Dedifferentiated amniotic fluid mesenchymal stem cell (primary cell): ENCODE measurements at regions not wholly inside any gene's neighbourhood (a gene's known extent, or its start where the extent isn't known, plus 50 kb on each side); places are given as distances from the start of the nearest gene placed in this dataset.

Experiments
- DNase-seq: peaks from one replicate; pipeline ENCODE4 v3.0.0-alpha.2; 2016; ENCODE audit errors: extremely low spot score

DNA sequence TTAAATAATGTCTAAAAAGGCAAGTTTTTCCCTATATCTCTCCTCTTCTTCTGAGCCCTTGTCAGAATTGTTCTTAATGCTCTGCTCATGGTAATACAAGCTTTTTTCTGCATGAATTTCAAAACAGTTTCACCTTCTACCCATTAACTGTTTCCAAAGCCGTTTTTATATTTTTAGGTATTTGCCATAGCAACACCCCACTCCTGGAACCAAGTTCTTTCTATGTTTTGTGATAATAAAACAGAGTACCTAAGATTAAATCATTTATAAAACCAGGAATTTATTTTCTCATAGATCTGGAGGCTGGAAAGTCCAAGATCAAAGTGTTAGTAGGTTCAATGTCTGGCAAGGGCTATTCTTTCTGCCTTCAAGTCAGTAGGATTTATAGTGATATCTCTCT lies 497.4 kb downstream of the ETS1 start:
- no peak for DNase-seq

DNA sequence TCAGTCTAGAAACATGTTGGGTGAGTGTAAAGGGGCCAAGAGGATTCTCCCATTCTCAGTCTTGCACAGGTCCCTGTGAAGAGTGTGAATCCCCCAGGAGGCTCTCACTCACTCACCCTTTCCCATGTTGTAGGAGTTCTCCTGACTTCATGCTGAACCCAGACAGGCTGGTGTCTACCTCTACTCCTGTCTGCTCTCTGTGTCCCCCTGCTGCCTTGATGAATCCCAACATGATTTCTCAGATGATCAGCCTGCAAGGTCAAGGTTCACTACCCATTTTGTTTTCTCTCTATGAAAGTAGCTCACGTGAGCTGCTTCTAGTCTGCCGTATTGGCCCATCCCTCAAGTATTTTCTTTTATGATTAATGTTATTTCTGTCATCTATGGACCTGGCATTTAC lies 500.6 kb downstream of the ETS1 start:
- DNase-seq, result no peak

DNA sequence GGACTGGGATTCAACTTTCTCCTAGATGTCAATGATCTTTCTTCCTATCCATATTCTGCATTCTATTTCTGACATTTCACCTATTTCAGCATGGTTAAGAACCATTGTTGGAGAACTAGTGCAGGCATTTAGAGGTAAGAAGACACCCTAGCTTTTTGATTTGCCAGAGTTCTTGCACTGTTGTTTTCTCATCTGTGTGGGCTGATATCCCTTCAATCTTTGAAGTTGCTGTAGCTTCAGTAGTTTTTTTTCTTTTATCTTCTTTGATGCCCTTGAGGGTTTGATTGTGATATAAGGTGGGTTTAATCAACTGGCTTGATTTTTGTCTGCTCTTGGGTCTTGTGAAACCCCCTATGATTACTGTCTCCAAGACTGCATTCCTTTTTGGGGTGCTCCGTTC lies 502.1 kb downstream of the ETS1 start:
- no peak for DNase-seq

DNA sequence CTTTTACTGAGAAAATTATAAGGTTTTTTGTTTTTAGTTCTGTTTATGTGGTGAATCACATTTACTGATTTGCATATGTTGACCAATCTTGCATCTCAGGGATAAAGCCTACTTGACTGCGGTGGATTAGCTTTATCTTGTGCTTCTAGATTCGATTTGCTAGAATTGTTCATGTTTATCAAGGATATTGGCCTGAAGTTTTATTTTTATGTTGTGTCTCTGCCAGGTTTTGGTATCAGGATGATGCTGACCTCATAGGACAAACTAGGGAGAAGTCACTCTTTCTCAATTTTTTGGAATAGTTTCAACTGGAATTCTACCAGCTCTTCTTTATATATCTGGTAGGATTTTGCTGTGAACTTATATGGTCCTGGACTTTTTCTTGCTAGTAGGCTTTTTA lies 504.8 kb downstream of the ETS1 start:
- DNase-seq, result no peak

DNA sequence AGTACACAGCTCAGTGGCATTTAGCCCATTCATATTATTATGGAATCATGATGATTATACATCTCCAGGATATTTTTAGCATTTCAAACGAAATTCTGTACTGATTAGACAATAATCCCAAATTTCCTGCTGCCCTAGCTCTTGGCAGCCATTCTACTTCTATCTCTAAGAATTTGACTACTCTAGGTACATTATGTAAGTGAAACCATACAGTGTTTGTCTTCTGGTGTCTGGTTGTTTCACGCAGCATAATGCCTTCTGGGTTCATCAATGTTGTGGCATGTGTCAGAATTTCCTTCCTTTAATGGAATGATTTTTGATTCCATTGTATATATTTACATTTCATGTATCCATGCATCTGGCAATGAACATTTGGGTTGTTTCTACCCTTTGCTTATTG lies 517.7 kb downstream of the ETS1 start:
- no peak for DNase-seq

DNA sequence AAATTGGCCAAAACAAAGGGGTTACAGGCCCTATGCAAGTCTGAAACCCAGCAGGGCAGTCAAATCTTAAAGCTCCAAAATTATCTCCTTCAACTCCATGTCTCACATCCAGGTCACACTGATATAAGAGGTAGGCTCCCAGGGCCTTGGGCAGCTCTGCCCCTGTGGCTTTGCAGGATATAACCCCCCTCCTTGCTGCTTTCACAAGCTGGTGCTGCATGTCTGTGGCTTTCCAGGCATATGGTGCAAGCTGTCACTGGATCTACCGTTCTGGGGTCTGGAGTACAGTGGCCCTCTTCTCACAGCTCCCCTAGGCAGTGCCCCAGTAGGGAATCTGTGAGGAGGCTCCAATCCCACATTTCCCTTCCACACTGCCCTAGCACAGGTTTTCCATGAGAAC lies 519.6 kb downstream of the ETS1 start:
- no peak for DNase-seq

DNA sequence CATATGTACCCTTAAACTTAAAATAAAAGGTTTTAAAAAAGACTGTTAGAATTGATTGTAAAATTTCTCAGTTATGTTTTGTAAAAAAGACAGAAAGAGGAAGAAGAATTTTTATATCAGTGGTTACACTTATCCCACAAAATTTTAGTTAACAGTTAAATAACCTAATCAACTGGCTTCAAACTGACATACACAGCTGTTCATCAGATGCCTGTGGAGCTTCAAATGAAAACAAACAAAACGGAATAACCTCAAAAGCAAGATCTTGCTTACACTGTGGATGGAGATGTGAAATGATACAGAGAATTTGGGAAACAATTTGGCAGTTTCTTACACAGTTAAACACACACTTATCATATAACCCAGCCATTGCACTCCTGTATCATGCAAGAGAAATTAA lies 521.0 kb downstream of the ETS1 start:
- DNase-seq, result no peak

DNA sequence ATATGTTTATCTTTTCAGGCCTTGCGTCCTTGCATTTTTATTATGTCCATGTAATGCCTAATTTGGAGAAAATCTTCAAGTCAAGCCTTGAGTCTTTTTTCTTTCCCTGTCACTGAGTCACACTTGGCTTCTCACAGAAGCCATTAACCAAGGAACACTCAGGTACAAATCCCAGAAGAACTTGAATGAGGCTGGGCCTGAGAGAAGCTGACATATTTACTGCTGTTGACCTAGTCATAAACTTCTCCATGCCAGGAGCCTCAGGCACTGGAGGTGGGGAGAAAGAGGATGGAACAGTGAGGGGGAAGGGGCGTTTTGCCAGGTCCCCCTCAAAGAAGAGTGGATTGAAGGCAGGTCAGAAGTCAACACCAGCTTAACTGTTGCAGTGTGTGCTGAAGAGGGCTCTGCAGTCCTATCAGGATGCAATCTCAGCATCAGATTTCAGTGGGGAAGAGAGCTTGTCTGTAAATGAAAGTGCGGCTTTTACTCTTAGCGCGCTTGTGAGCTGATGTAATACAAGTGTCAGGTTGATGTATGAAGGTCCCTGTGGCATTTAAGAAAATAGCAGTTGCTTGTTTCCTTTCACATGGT lies 526.0 kb downstream of the ETS1 start:
- DNase-seq, result no peak

DNA sequence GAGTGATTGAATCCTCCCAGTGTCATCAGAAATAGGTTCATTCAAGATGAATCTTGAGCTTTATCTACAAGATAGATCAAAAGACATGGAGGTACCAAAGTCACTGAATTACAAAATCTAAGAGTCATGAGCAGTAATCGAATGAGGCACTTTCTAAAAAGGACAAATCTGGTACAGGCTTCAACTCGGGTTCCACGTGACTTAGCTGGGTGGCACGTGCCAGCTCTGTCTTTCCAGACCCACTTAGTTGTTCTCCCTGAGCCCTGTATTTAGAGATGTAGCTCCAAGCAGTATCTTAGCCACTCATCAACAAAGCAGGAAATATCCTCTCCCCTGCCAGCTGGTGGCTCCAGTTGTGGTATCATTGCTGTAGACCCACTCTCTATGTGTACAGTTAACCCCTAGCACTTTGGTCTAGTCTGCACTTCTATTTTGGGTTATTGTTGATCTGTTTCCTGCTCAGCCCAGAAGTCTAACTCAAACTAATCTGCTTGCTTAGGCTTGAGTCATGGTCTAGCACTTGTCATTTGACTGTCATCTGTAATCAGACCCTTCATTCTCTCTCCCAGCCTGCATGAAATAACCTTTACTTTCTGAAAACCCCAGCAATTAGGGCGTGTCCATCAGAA lies 528.7 kb downstream of the ETS1 start:
- DNase-seq, result no peak

DNA sequence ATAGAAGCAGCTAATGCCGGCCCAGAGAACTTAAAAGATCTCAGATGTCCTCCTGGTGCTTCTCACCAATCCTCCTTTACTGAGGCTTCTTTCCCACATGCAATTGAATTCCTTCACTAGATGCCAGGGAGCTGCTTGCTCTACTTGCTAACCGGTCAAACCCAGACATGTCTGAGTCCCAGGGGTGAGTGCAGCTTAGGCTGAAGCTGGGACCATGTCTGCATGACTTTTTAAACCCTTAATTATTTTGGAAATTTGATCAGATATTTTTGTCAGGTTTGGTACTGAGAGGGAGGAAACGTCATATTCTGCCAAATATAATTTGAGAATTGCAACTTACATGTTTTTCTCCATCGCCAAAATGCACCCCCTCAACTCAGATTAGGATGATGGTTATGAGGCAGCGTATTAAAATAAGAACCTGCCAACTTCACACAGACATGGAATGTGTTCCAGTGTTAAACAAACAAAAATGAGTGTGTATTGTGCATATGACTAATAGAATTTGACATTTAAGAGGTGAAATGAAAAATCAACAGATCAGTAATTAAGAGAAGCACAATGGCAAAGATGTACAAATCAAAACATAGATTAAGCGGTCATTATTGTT lies 529.5 kb downstream of the ETS1 start:
- DNase-seq, result no peak

DNA sequence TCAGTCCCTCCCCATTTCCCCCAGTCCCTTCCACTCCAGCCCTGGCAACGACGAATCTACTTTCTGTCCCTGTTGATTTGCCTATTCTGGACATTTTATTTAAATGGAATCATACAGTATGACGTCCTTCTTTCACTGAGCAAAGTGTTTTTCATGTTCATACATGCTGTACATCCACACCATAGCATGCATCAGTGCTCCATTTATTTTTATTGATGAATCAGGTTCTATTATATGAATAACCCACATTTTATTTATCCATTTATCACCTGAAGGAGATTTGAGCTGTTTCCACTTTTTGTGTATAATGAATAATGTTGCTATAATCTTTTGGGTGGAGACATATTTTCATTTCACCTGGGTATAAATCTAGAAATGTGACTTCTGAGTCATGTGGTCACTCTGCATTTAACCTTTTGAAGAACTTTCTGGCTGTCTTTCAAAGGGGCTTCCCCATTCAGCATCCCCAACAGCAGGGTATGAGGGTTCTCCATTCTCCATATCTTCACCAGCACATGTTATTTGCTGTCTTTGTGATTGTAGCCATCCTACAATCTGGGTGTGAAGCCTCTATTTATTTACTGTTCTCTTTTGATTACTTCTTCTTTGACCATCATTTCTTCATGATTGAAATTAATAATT lies 531.7 kb downstream of the ETS1 start:
- DNase-seq, result no peak

DNA sequence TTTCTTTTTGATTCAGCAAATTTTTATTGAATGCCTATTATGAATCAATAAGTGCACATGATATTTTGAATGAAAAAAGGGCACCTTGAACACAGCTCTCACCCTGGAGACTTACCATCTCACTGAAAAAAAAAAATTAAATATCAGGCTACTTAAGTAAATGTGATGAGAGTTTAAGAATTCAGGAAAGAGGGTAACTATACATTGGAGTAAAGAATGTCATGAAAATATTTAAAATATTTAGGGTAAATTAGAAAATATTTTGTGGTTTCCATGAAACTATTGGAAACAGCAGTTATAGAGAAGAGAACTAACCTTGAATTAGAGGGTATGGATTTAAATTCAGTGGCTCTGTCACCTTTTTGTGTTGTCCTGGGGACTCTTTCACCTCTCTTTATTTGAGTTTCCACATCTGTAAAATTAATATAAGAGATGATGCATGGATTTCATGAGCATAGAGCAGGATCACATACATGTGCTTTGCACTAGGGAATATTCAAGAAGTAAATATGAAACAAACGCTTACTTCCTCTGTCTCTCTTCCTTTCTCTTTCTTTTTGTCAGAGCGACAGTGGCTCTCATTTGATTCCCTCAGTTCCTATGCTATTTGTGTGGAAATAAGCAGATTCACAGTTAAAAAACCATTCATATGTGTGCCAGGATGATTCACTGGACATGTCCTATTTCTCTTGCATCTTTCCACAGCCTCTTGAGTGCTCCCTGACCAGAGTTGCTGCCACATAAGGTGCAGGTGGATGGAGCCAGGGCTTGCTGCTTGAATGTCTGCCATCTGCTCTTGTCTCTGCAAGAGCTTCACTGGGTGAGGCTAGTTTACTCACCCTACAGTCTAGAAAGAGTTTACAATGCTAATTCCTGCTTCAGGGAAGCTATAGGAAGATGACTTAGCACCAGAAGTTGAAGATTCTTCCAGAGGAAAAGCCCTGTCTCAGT lies 533.1 kb downstream of the ETS1 start:
- DNase-seq, result no peak

DNA sequence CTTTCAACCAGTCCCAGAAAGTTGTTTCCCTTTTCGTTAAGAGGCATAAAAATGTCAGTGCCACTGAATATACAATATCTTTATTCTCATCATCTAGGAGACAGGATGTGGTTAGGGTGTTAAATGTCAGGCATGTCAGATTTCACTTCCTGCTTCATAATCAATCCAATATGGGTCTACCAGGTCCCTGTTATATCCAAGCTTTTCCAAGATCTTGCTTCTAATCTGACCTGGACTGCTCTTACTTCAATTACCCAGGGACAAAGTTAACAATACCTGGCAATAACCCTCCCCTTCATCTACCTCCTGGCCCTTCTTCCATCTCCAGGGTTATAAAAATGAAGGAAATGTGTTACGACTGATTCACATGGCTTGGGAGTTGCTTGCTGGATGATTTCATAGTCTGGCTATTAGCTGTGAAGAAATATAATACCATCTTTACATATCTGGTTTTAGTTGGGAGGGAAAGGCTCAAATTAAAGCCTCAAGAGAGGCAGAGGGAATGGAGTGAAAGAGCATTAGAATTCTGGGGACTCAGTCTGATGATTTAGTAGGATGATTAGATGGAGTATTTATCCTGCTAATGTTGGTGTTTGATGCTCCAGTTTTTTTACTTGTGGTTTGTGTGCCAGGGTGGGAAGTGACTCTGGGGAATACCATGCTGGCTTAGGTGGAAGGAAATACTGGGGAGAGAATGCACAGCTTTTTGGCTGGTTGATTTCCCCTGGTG lies 534.3 kb downstream of the ETS1 start:
- peak; percentile 58 for DNase-seq

DNA sequence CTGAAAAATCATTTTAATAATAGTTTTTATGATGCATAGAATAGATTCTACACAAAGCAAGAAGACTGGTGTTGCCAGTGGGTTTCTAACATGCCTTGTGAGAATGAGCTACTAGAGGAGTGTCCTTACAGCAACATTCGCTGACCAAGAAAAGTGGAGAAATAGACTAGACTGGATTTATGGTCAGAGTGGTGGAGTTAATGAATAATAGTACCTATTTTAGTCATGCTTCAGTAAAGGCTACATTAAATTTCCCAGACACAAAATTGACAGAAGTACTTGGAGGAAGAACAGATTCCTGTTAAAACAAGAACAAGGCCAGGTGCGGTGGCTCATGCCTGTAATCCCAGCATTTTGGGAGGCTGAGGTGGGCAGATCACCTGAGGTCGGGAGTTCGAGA lies 539.2 kb downstream of the ETS1 start:
- no peak for DNase-seq

DNA sequence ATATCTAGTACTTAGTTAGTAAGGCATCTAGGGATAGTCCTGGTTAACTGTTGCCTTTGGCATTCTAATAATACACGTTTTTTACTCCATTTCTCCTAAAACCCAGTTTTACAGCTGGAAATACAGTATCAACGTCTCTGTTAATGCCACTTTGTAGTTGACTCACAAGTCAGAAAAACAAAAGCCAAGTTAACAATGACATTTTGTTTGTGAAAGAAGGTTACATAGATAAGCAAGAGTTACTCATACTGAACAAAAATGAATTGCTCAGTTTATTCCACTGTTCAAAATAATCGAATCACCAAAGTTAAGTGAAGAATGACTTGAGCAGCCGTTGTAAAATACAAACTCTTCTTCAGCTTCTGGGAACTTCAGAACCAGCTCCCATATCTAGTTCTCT lies 540.3 kb downstream of the ETS1 start:
- DNase-seq, result no peak

DNA sequence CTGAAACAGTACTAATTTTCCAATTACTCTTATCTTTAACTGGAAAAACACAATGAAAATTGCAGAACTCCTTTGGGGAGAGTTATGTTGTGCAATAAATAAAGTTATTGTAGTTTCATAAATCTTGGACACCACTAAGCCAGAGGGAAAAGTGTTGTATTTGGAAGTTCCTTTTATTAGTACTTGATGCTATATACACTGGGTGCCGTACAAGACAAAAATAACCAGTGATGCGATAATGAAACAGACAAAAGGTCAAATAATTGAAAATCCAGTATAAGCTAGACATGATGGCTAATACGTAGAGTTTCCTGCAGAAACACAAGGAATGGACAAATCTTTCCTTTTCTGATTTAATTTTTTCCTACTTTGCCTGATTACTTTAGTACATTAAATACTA lies 541.1 kb downstream of the ETS1 start:
- DNase-seq, result no peak

DNA sequence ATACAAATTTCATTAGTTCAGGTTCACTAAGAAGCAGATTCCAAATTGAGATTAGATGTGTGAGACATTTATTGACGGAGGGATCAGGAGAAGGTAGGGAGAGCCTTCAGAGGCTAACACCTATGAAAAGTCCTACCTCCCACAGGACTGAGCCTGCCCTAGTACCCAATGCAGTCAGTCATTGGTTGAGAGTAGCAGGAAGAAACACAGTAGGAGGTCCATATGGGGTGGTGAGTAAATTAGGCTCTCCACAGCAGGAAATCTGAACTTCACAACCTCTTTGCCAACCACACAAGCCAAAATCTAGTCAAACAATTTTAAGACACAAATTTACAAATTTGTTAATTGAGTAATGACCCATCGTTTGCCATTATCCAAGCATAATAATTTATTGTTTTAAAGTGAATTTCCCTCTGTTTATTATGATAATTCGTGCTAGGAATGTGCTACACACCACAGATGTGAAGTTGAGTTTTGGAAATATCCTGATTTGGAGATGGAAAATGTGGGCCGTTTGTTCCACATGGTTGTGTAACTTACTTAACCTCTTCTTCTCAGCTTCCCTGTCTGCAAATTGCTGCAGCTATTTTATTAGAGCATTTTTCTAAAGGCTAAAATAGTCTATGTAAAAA lies 542.1 kb downstream of the ETS1 start:
- DNase-seq, result no peak

DNA sequence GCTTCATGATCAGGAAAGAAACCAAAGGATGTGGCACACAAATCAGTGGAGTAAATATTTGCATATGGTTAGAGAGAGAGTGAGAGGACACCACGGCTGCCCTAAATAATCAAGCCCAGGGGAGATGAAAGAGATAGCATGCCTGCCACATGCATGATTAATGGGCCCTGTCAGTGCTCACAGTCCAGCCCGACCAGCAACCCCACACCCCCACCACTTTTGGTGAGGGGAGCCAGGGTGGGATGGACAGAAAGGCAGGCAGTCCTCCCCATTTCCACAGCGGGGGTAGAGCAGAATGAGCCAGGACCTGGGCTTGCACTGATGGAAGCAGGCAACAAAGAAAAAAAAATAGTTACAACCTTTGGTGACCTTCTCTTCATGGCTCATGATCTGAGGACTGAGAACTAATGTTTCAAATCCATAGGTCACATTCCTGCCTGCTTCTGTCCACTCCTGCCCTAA lies 545.0 kb downstream of the ETS1 start:
- no peak for DNase-seq

DNA sequence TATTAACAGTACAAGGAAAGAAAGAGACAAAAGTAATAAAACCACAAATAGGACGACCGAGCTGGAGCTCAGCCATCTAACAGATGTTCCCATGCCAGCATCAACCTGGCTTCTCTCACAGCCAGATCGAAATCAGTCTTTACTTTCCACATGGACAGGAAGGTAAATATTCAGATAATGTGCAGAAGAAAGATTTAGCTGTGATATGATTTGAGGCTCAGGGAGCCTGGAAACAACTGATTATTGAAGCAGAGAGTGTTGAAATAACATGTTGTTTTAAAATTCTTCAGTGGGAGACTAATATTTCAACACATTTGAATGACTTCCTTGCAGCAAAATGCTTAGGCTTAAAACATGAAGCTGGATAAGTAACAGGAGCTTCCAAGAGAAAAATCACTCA lies 546.8 kb downstream of the ETS1 start:
- DNase-seq, result no peak

DNA sequence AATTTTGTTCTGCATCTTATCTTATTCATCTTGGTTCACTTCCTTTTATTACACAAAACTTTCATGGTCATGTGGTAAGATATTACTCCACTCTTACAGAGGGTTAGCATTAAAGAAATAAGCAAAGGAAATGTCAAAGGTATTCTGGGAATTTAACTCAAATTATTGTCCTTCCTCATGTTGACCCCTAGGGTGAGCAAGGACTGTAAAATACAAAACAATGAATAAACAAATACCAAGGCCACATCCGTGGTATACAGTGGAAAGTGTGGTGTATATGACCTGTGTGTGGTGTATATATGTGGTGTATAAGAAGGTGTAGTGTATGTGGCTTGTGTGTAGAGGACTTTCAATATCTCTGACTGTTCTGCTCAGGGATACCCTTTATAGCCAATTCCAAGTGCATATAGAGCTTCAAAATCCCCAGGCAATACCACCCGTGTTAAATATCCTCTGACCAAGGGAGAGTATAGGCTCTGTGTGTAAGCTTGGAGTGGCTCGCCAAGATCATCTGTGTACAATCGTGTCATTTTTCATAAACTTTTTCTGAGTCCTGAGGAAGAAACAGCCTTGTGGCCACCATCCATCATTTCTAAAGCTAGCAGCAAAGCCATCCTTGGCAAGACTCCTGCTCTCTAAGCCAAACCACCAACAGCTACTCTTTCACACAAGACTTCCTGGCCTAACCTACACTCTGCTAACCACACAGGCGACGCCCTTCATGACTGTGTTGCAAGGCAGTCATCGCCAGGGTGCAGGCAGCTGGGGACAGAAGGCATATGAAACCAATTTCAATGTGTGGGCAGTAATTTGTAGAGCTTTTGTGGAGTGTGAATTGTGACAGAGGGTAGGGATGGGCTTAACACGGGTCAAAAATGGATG lies 548.0 kb downstream of the ETS1 start:
- DNase-seq, result peak; percentile 65
